Mesenteric fat pad (tissue), 1 donor: ENCODE measurements at regions not wholly inside any gene's neighbourhood (a gene's known extent, or its start where the extent isn't known, plus 50 kb on each side); places are given as distances from the start of the nearest gene placed in this dataset.
"Not testable (repeated sequence)": the region's sequence is repeated elsewhere in the genome, so short reads cannot be mapped to it uniquely, and the experiment has no call there.

Experiments used
- DNase-seq: peaks from one replicate; pipeline ENCODE4 v3.0.0-alpha.2; 2020; ENCODE audit warnings: low spot score
- donor health status: DM: yes; HTN: yes; CAD: no.

DNA sequence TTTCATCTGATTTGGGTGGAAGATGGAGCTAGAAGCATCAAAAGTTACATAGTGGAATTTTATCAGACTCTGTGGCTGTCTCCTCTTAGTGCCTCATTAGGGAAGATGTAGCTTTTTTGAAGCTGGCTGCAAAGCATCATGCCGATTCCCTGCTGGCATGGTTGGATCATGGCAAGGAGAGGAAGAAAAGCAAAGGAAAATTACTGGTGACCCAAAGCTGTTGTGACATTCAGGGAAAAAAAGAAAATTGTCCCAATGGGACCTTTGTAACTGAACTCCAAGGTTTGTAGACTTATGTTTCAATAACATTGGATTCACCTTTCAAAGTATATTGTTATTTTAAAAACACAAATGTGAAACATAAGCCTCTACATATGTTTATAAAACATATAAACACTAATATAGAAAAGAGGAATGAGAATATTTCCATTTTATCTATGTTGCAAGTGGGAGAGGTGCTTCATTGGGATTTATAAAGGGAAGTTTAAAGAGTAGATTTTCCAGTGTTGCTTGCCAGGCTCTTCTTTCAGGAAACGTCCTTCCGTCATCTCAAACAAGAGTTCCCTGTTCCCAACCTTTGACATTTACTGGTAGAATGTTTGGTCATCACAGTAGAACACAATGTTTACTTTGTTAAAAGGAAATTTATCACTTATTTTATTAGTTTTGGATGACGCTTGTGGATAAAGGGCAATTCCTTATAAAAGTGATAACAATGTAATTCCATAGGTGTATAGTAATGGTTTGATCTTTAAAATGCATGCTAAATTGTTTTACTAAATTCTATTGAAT is 190.1 kb upstream of the GPRIN3 start:
- DNase-seq = no peak

DNA sequence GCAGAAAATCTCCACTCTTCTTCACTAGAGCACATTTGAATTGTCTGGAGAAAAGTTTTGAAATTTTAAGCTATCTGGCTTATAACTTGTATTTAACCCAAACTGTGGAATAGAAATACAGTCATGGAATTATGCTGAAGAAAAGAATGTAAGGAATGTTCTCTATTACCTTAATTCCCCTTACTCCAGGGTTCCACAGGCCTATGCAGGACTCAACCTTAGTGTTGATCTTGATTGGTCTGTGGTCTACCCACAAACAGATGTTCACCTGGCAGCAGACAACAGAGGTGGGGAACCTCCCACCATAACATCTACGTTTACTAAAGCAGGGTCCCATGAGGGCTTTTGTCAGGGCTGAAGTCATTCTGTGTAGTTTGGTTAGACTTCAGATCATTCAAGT is 189.3 kb upstream of the GPRIN3 start:
- no peak for DNase-seq

DNA sequence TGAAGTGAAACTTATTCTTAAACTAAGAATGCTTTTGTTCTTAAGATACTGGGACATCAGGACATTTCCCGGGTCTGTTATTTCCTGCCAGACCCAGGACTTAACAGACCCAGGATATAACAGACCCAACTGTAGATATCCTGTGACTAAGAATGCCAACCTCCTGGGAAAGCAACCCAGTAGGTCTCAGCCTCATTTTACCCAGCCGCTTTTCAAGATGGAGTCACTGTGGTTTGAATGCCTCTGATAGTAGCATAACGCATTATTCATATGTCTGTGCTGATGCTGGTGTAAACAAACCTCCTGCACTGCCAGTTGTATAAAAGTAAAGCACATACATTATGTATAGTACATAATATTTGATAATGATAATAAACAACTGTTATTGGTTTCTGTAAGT is 185.8 kb upstream of the GPRIN3 start:
- DNase-seq = no peak

DNA sequence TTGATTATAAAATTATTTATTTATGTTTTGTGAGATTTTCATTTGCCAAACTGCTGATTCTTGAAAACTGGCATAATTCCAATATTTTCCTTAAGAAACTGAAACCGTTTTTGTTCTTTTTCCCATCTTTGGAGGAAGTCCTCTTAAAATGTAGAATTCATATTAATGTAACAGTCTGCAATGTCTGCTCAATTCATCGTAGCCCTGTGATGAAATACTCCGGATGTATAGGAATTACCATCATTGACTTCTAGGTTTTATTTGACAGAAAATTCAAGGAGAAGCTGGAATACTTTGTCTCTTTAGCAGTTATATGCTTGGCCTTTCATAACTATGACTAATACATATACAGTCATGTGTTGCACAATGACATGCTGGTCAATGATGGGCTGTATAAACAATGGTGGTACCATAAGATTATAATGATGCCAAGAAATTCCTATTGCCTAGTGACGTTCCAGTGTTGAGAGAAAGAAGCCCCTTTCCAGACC is 185.0 kb upstream of the GPRIN3 start:
- no peak for DNase-seq

DNA sequence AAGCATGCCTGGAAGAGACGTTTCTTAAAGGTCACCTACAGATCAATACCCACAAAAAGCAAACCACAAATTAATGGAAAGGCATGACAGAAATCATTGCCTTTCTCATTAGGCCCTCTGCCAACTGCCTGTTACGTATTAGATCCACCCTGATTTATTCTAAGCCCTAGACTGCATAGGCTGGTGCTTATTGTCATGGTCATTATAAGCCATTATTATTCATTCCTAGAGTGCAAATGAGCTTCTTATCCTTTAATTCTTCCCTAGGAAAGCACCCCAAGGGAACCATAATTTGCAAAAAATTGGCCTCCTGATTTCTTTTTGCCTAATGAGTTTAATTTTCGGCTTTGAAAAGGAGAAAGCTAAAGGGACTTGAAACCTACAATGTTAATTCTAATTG is 184.2 kb upstream of the GPRIN3 start:
- DNase-seq = no peak

DNA sequence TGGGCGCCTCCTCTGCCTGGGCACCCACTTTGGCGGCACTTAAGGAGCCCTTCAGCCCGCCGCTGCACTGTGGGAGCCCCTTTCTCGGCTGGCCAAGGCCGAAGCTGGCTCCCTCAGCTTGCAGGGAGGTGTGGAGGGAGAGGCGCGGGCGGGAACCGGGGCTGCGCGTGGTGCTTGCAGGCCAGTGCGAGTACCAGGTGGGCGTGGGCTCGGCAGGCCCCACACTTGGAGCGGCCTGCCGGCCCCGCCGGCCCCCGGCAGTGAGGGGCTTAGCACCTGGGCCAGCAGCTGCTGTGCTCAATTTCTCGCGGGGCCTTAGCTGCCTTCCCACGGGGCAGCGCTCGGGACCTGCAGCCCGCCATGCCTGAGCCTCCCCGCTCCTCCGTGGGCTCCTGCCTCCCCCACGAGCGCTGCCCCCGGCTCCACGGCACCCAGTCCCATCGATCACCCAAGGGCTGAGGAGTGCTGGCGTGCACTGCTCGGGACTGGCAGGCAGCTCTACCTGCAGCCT is 182.4 kb upstream of the GPRIN3 start:
- DNase-seq = not testable (repeated sequence)

DNA sequence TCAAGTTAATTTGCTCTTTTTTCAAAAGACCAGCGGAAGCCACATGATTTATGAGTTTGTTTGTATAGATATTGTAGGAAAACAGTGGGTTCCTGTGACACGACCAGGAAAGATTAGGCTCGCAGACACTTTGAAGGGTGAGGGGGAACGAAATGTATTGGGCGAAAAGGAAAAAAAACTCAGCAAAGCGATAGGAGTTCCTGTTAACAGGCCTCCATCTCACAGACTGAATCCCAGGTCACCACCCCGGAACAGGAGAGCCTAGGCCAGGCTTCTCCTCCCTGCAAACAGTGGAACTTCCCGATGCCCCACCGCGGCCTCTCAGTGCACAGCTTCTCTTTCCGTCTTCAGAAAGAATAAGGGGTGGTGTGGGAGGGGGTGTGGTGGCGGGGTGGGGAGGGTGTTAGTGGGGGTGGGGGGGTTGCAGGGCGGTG is 181.8 kb upstream of the GPRIN3 start:
- no peak for DNase-seq

DNA sequence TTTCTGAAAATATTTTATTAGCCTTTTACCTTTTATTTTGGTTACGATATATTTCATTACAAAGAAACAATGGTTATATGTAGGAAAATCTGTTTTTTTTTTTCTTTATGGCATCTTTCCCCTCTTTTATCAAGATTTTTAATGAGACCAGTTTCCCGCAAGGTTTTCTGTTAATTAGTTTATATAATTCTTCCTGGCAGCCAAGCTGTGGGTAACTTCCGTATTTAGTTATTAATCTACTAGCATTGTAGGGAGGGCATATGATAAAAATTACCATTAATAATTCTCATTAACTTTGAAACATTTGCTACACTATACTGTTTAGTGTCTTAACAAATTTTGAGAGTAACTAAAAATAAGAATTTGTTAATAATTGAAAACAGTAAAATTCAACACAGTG is 181.1 kb upstream of the GPRIN3 start:
- no peak for DNase-seq

DNA sequence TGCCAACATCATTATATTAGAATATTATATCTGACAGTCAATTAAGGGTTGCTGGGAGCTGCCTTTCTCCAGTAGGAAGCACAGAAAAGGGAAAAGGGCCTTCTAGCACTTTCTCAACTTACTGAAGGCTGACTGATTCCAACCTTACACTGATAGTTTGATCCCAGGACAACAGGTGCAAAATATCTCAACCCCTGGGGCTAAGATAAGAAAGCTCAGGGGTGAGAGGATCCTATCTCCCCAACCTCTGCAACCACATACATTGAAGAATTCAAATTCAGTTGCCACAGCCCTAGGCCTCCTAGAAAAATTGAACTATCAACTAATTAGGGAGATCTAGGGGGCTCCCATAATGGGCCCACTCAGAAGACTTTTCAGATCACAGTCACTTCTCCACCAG is 179.1 kb upstream of the GPRIN3 start:
- DNase-seq = no peak

DNA sequence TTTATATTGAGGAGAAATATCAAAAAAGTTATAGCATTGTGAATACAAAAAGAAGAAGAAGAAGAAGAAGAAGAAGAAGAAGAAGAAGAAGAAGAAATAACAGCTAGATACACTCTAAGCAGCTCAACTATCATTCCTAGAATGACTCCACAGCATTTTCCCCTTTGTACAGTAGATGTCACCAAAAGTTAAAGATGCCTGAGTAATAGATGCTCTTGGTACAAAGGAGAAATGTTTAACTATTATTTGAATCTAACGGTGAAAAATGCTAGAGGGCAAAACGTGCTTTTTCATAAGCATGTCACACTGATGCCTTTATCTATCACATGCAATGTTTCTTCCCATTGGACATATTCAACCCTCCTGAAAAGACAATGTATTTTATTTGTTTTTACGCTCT is 178.4 kb upstream of the GPRIN3 start:
- no peak for DNase-seq

DNA sequence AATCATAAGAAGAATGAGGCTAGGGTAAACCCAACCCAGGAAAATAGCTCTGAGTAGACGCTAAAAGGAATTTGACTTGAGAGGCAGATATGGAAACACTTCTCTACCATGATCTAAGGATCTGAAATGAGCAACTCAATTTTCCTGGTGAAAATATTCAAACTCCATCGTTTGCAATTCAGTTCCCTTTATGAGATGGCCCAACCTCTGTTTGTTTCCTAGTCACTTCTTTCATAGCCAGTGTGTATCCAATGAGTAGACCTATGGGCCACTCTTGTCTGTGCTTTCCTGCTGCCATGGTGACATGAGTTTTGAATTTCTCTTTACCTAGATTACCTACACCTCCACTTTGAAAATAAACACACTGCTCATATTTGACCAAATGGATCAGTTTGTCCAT is 176.2 kb upstream of the GPRIN3 start:
- no peak for DNase-seq

DNA sequence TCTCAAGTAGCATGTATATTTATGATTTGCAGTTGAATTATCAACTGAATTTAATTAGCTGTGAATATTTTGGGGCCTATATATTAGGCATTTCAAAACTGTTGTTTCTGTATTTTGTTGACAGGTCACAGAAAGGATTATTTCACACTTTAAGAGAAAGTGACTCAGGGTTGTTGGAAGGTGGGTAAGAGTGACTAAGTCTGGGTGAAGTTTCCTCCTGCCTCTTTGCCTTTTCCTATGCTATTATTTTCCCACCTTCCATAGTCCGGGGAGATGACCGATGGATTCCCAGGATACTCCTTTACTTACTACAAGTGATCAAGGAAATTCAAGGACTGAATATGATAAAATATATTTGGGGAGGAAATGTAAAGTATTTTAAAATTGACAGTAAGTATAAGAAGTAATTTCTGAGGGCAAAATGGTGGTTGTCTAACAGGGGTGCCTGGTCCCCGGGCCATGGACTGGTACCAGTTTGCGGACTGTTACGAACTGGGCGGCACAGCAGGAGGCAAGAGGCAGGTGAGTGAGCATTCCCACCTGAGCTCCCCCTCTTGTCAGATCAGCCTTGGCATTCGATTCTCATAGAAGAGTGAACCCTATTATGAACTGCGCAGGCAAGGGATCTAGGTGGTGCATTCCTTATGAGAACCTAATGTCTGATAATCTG is 175.5 kb upstream of the GPRIN3 start:
- no peak for DNase-seq

DNA sequence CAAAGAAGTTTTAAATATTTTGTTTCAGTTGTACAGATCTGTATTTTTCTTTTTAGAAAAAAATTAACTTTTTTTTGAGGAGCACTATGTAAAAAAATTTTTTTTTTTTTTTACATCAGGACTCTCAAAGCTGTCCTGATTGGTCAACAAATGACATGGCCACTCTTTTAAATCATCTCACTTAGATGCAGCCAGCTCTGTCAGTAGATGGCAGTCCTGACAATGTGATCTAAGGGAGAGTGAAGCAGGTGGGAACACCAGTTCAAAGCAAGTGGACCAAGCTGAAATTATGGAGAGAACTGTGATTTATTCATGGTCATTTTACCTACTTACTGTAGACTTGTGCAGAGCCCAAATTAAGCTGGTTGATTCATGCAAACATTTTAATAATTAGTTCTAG is 174.7 kb upstream of the GPRIN3 start:
- DNase-seq = no peak

DNA sequence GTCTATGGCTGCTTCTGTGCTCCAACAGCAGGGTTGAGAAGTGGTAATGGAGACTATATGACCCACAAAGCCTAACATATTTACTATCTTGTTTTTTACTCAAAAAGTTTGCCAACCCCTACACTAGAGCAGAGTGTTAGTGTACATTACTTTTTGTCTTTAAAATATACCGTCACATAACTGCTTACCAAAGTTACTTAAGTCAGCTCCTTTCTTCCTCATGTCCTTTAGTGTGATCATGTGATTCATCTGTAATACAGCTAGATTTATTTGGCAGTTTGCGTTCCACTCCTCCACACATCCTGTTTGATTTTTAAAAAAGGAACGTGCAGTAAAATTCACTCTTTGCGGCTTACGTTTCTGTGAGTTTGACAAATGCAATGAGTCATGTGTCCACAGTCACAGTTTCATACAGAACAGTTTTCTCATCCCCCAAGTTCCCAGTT is 162.4 kb upstream of the GPRIN3 start:
- DNase-seq = no peak

DNA sequence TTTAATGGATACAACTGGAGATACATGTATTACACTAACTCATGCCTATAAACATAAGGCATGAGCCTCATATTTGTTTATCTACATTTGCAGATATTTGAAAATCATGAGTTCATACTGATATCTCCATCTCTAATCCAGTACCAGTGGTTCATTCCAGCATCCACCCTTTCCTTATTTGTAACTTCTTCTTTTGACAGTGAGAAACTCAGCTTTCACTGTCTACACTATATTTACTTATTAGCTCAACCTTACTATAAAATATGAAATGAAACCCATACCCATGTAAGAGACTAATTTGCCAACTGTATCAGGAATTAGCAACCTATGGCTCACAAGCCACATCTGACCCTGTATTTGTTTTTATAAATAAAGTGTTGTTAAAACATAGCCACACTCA is 161.9 kb upstream of the GPRIN3 start:
- no peak for DNase-seq

DNA sequence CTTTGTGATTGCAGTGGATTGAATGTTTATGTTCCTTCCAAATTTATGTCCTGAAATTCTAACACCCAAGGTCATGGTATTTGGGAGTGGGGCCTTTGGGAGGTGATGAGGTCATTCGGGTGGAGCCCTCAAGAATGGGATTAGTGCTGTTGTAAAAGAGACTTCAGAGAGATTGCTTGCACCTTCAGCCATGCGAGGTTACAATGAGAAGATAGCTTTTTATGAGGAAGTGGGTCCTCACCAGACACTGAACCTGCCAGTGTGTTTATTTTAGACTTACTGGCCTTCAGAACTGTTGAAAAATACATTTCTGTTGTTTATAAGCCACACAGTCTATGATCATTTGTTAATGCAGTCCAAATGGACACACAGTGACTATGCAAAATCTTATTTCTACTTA is 161.0 kb upstream of the GPRIN3 start:
- DNase-seq = no peak

DNA sequence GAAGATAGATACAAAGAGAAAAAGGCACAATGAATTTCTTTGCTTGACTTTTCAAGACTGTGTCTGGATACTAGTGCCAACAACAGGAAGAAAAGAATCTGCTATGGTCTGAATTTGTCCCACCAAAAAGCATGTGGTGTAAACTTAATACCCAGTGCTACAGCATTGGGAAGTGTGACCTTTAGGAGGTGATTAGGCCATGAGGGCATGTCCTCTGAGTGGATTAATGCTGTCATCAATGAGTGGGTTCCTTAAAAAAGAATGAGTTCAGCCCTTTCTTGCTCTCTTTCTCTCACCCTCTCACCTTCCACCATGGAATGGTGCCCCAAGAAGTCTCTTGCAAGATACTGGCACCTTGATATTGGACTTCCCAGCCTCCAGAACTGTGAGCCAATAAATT is 155.7 kb upstream of the GPRIN3 start:
- DNase-seq = no peak

DNA sequence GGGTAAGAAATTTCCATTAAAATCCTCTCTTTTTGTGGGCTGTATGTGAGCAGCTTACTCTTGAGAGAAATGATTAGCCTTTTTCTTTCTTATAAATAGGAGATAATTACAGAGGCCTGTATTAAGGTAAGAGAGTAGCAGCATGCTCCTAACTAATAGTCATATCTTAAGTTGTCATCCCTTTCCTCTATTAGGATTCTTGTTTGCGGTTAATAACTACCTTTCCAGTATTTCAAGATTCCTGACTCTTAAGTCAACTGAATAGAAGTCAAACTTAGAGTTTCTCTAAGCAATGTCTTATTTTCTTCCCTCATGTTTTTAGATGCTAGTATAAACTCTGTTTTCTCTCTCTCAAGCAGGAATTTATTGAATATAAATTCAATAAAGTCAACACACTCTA is 139.9 kb upstream of the GPRIN3 start:
- no peak for DNase-seq

DNA sequence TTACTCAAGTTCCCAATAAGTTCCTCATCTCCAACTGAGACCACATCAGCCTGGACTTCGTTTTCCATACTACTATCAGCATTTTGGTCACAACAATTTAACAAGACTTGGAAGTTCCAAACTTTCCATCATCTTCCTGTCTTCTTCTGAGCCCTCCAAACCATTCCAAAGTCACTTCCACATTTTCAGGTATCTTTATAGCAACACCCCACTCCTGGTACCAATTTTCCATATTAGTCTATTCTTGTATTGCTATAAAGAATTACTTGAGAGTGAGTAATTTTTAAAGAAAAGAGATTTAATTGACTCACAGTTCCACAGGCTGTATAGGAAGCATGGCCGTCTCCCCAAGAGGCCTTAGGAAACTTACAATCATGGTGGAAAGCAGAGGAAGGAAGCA is 138.6 kb upstream of the GPRIN3 start:
- no peak for DNase-seq

DNA sequence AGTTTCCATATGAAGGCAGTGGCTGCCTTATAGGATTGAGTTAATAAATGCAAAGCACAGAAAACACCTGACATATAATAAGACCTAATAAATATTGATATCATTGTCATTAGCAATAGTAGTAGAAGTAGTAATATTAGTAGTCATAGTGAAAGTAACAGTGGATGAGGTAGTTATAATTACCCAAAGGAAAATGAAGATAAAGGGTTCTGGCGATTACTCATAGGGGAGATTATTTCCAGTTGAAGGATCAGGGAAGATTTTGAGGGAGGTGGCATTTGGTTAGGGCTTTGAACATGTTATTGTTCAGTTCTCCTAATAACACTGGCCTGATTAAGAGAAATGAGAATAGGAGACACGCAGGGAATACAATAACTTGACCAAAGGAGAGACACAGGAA is 131.9 kb upstream of the GPRIN3 start:
- no peak for DNase-seq

DNA sequence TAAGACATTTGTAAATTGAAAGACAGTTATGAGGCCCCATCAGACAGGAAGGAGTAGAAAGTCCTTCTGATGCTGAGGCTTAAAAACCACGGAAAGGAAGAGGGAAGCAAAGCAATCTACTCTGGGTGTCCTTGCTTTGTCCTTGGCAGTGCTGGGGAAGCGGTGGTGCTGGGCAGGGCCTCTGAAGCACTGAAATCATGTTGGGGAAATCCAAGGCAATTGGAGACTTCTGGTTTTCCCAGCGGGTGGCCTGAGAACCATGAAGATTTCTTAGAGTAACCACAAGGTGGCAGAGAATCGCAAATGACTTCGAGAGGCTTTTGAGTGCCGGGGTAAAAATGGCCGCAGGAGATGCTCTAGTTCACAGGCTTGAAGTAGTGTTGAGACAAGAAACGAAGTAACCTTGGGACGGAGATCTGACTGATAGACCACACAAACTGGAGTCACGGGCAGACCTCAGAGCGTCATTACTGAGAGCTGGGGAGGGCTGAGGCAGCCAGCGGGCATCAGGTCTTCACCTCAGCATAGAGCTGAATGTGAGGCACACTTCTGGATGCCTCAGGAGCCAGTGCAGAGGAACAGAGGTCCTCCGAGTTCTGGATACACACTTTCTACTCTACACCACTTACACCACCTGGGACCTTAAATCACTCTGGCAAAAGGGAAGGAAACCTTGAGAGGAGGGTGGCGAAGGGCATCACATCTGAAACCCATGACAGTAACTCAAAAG is 130.7 kb upstream of the GPRIN3 start:
- DNase-seq = no peak
